Hepatocyte (in vitro differentiated cells): ENCODE measurements at regions not wholly inside any gene's neighbourhood (a gene's known extent, or its start where the extent isn't known, plus 50 kb on each side); places are given as distances from the start of the nearest gene placed in this dataset.

Experiments
- EZH2 ChIP-seq: fragments of 200-600 bp; sonication (generic); IDR thresholded peaks from 2 replicates; pipeline ENCODE4 v1.6.1; 2016; ENCODE audit warnings: antibody characterized with exemption, mild to moderate bottlenecking, borderline replicate concordance
- TF ChIP-seq, protein P1 (sequence below): fragments of 200-600 bp; sonication (generic); IDR thresholded peaks from 2 replicates; pipeline ENCODE4 v1.5.1; 2016; ENCODE audit warnings: antibody characterized with exemption, mild to moderate bottlenecking; ENCODE audit not compliant: poor library complexity

DNA sequence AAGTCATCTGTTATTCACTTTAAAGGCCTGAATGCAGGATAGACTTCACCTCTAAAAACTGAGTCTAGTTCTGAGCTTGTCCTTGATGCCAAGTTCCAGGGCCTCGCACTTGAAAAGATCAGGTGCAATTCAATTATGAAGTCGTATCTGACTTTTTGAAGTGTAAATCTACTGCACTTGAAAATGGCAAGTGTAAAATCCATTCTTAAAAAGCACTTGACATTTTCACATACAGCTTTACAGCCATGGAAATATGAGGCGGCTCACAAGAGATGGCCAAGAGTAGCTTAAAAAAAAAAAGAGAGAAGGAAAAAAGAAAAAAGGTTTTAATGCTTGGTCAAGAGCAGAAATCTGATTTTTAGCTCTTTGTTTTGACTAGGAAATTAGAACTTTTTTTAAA is 172.5 kb downstream of the GXYLT1 start:
- TF ChIP-seq EZH2: no peak
- TF ChIP-seq, protein P1, sequence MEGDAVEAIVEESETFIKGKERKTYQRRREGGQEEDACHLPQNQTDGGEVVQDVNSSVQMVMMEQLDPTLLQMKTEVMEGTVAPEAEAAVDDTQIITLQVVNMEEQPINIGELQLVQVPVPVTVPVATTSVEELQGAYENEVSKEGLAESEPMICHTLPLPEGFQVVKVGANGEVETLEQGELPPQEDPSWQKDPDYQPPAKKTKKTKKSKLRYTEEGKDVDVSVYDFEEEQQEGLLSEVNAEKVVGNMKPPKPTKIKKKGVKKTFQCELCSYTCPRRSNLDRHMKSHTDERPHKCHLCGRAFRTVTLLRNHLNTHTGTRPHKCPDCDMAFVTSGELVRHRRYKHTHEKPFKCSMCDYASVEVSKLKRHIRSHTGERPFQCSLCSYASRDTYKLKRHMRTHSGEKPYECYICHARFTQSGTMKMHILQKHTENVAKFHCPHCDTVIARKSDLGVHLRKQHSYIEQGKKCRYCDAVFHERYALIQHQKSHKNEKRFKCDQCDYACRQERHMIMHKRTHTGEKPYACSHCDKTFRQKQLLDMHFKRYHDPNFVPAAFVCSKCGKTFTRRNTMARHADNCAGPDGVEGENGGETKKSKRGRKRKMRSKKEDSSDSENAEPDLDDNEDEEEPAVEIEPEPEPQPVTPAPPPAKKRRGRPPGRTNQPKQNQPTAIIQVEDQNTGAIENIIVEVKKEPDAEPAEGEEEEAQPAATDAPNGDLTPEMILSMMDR: no peak
